A673 (cell line): ENCODE measurements at regions not wholly inside any gene's neighbourhood (a gene's known extent, or its start where the extent isn't known, plus 50 kb on each side); places are given as distances from the start of the nearest gene placed in this dataset.

Experiments used
- EZH2 ChIP-seq: fragments of 200-600 bp; sonication (generic); IDR thresholded peaks from 2 replicates; pipeline ENCODE4 v1.6.1; 2017; ENCODE audit warnings: borderline replicate concordance, low read depth, mild to moderate bottlenecking, mixed read lengths, antibody characterized with exemption, low read length; ENCODE audit not compliant: poor library complexity, severe bottlenecking
- TF ChIP-seq, protein P1 (sequence below): fragments of 300-800, 200-600 bp; sonication (generic); conservative IDR thresholded peaks from 2 replicates; pipeline ENCODE4 v1.5.1; 2017; ENCODE audit warnings: low read depth, mild to moderate bottlenecking, antibody characterized with exemption, low read length, moderate library complexity, mixed read lengths

DNA sequence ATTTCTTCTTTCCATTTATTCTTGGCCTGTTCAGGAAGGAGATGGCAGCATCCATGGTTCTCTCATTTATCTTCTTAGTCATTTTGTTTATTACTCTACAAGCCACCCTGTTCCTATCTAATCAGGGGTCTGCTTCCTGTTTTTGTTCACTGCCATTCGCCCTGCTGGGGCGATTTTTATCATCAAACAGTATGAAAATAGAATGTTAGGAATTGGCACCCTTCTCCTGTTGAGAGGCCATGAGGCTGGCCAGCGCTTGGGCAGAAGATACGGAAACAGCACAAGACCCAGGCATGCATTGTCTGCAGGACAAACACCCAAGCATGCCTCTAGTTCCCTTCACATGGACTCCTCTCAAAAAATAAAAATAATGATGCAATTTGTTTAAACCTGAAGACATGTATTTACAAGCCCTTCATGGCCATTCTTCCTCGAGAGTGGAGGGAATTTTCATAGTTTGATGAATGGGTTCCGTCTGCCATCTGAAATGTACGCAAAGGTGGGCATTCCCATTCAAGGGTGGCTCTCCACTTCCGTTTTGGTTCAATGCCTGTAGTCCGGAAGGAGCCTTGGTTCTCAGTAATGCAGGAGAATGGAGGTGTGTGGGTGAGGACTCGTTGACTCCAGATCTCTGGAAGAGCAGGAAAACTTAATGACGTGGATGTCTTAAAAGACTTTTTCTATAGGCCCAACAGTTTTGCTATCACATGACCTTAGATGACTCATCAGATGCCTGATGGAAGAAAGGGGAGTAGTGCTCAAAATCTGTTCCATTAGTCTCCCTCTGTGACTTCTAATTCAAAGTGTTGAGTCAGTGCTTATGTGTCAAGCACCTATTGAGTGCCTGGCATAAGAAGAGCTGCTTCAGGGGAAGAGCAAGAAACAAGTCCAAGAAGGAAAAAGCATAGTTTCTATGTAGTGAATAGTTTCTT is 252.4 kb upstream of the TBX3 start:
- no peak for TF ChIP-seq EZH2
- TF ChIP-seq, protein P1, sequence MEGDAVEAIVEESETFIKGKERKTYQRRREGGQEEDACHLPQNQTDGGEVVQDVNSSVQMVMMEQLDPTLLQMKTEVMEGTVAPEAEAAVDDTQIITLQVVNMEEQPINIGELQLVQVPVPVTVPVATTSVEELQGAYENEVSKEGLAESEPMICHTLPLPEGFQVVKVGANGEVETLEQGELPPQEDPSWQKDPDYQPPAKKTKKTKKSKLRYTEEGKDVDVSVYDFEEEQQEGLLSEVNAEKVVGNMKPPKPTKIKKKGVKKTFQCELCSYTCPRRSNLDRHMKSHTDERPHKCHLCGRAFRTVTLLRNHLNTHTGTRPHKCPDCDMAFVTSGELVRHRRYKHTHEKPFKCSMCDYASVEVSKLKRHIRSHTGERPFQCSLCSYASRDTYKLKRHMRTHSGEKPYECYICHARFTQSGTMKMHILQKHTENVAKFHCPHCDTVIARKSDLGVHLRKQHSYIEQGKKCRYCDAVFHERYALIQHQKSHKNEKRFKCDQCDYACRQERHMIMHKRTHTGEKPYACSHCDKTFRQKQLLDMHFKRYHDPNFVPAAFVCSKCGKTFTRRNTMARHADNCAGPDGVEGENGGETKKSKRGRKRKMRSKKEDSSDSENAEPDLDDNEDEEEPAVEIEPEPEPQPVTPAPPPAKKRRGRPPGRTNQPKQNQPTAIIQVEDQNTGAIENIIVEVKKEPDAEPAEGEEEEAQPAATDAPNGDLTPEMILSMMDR = no peak
